GM12892 (cell line): ENCODE measurements at regions not wholly inside any gene's neighbourhood (a gene's known extent, or its start where the extent isn't known, plus 50 kb on each side); places are given as distances from the start of the nearest gene placed in this dataset.

Experiments used
- POLR2A ChIP-seq: IDR thresholded peaks from 2 replicates; pipeline ENCODE4 v1.6.1; 2011; ENCODE audit warnings: low read depth, low read length, control low read depth
- POLR2AphosphoS5 ChIP-seq: IDR thresholded peaks from 2 replicates; pipeline ENCODE4 v1.6.1; 2011; ENCODE audit warnings: low read depth, low read length, control low read depth
- TAF1 ChIP-seq: IDR thresholded peaks from 2 replicates; pipeline ENCODE4 v1.6.1; 2011; ENCODE audit warnings: low read depth, mild to moderate bottlenecking, control low read depth, low read length, borderline replicate concordance

DNA sequence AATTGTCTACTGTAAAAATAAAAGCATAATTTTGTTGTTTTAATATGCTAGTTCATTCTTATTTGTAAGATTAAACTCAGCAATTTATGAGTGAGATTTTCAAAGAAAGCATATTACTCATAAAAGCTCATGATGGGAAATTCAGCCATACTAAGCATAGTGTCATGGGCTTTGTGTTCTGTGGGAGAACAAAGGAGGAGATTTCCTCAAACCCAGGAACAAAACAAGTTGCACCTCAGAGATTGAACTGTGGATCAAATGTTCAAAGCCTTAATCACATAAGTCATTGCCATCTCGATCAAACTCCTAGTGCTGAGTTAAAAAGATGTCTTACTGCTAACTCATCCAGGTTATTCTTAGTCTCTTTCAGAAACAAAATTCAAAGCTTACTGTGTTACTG, 85.6 kb upstream of the PDZRN3 start:
- TF ChIP-seq POLR2AphosphoS5 (no peak), POLR2A (no peak), TAF1 (no peak)
